OCI-LY3 (cell line): ENCODE measurements at regions not wholly inside any gene's neighbourhood (a gene's known extent, or its start where the extent isn't known, plus 50 kb on each side); places are given as distances from the start of the nearest gene placed in this dataset.
"Not testable (repeated sequence)": the region's sequence is repeated elsewhere in the genome, so short reads cannot be mapped to it uniquely, and the experiment has no call there.

Experiments
- H2AFZ ChIP-seq: fragments of 200-600, 300-600 bp; shearing (Covaris generic); 2 replicates; pipeline ENCODE4 v1.6.0; 2014; ENCODE audit warnings: antibody characterized with exemption, low read depth, low read length
- H3K27ac ChIP-seq: fragments of 200-600, 300-600 bp; sonication (generic); 2 replicates; pipeline ENCODE4 v1.5.1; 2014; ENCODE audit warnings: mild to moderate bottlenecking, low read length, moderate library complexity, mixed read lengths
- H3K27me3 ChIP-seq: fragments of 200-600, 300-600 bp; sonication (generic); 2 replicates; pipeline ENCODE4 v1.6.1; 2014; ENCODE audit warnings: low read depth, low read length, mixed read lengths
- H3K36me3 ChIP-seq: fragments of 200-600, 300-600 bp; sonication (generic); replicated peaks from 2 replicates; pipeline ENCODE3; 2014; ENCODE audit warnings: low read depth, low read length, mixed read lengths
- H3K4me1 ChIP-seq: fragments of 300-600, 200-600 bp; sonication (generic); 2 replicates; pipeline ENCODE4 v1.6.1; 2014; ENCODE audit warnings: low read length, mixed read lengths
- H3K4me2 ChIP-seq: fragments of 200-600, 300-600 bp; sonication (generic); 2 replicates; pipeline ENCODE4 v1.6.1; 2014; ENCODE audit warnings: low read length, mixed read lengths
- H3K4me3 ChIP-seq: fragments of 300-600, 200-600 bp; sonication (generic); 2 replicates; pipeline ENCODE4 v1.5.1; 2014; ENCODE audit warnings: antibody characterized with exemption, mild to moderate bottlenecking, low read length, moderate library complexity
- H3K79me2 ChIP-seq: fragments of 300-600, 200-600 bp; shearing (Covaris generic); 2 replicates; pipeline ENCODE4 v1.6.1; 2014; ENCODE audit warnings: mild to moderate bottlenecking, low read length, mixed read lengths
- H3K9ac ChIP-seq: fragments of 300-600, 200-600 bp; shearing (Covaris generic); 2 replicates; pipeline ENCODE4 v1.6.0; 2014; ENCODE audit warnings: mild to moderate bottlenecking, low read length, moderate library complexity
- H3K9me3 ChIP-seq: fragments of 200-600, 300-600 bp; shearing (Covaris generic); 2 replicates; pipeline ENCODE4 v1.6.1; 2014; ENCODE audit warnings: low read length, mixed read lengths; ENCODE audit not compliant: insufficient read depth
- H4K20me1 ChIP-seq: fragments of 200-600, 300-600 bp; sonication (generic); 2 replicates; pipeline ENCODE4 v1.6.1; 2016; ENCODE audit warnings: low read length, mixed read lengths; ENCODE audit not compliant: insufficient read depth
- EZH2phosphoT487 ChIP-seq: fragments of 200-600 bp; shearing (Covaris generic); IDR thresholded peaks from 2 replicates; pipeline ENCODE4 v1.6.1; 2018; ENCODE audit warnings: antibody characterized with exemption, mixed run types, low read depth
- TF ChIP-seq, protein P1 (sequence below): fragments of 200-600, 300-600 bp; sonication (generic); IDR thresholded peaks from 2 replicates; pipeline ENCODE4 v1.5.1; 2014; ENCODE audit warnings: antibody characterized with exemption, low read length, low read depth

DNA sequence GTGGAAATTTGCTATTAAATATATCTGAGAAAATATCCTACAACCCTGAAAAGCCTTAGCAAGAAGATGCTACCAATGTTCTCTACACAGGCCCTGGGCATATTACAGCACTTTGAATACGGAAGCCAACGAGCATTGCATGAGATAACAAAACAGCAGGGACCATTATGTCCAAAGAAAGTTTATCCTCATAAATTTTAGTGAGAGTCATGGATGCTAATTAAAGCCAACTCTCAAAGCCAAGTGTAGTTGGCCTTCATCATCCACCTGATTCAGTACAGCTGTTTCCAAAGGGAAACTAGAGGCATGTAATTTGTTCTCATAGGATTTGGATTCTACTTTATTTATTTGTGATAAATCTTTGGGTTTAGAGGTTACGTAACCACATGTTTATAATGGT, 564.8 kb downstream of the RFPL4B start:
- H3K27ac ChIP-seq: no peak overlapping the region
- no peaks in the 10 kb centered on the region for H3K27me3 ChIP-seq
- H3K4me2 ChIP-seq: no peak overlapping the region
- H4K20me1 ChIP-seq: no peaks in the 10 kb centered on the region
- H3K4me1 ChIP-seq: no peaks in the 10 kb centered on the region
- H3K79me2 ChIP-seq: no peaks in the 10 kb centered on the region
- H3K4me3 ChIP-seq: no peak overlapping the region
- H3K36me3 ChIP-seq: no peaks in the 10 kb centered on the region
- TF ChIP-seq EZH2phosphoT487: no peak
- TF ChIP-seq, protein P1, sequence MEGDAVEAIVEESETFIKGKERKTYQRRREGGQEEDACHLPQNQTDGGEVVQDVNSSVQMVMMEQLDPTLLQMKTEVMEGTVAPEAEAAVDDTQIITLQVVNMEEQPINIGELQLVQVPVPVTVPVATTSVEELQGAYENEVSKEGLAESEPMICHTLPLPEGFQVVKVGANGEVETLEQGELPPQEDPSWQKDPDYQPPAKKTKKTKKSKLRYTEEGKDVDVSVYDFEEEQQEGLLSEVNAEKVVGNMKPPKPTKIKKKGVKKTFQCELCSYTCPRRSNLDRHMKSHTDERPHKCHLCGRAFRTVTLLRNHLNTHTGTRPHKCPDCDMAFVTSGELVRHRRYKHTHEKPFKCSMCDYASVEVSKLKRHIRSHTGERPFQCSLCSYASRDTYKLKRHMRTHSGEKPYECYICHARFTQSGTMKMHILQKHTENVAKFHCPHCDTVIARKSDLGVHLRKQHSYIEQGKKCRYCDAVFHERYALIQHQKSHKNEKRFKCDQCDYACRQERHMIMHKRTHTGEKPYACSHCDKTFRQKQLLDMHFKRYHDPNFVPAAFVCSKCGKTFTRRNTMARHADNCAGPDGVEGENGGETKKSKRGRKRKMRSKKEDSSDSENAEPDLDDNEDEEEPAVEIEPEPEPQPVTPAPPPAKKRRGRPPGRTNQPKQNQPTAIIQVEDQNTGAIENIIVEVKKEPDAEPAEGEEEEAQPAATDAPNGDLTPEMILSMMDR: no peak
- no peaks in the 10 kb centered on the region for H3K9me3 ChIP-seq
- no peak overlapping the region for H2AFZ ChIP-seq
- no peak overlapping the region for H3K9ac ChIP-seq

DNA sequence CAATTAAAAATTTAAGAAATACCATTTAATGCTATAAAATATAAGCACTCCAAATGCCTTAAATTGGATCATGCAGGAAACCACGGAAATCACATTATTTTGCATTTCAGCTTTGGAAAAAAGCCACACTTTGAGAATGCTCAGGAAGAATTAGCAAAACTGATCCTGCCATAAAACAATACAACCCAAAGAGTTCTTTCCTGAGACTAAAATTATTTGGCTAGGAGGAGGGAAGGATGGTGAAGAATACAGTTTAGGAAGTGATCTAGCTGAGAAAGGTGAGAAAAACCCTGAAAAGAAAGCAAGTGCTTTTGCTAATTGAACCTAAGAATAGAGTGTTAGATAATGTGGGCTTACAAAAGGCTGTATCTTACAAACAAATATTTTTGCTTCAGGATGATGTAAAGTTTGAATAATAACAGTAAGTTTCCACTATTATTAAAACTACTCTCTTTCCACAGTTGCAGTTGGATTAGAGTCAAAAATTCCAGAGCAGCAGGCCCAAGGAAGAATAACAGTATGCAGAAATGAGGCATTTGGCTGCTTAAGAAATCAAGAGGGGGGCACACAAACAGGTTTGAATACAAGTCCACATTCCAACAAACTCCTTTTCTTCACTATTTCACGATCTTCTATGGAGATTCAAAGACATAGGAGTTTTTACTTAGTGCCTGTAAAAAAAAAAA, 565.4 kb downstream of the RFPL4B start:
- TF ChIP-seq, protein P1: no peak
- no peak for TF ChIP-seq EZH2phosphoT487

DNA sequence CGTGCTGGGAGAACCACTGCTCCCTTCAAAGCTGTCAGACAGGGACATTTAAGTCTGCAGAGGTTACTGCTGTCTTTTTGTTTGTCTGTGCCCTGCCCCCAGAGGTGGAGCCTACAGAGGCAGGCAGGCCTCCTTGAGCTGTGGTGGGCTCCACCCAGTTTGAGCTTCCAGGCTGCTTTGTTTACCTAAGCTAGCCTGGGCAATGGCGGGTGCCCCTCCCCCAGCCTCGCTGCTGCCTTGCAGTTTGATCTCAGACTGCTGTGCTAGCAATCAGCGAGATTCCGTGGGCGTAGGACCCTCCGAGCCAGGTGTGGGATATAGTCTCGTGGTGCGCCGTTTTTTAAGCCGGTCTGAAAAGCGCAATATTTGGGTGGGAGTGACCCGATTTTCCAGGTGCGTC, 572.6 kb downstream of the RFPL4B start:
- not testable (repeated sequence) for H3K79me2 ChIP-seq, H3K4me1 ChIP-seq, H3K27ac ChIP-seq, H4K20me1 ChIP-seq, H3K36me3 ChIP-seq, H3K4me2 ChIP-seq, H3K9ac ChIP-seq, H3K27me3 ChIP-seq, H3K9me3 ChIP-seq, H2AFZ ChIP-seq, H3K4me3 ChIP-seq

More for the DNA sequence above, 565.4 kb downstream of the RFPL4B start:
- no peak overlapping the region for H3K4me3 ChIP-seq
- no peaks in the 10 kb centered on the region for H3K79me2 ChIP-seq
- H3K27me3 ChIP-seq: no peaks in the 10 kb centered on the region
- no peaks in the 10 kb centered on the region for H3K9me3 ChIP-seq
- H3K36me3 ChIP-seq: no peaks in the 10 kb centered on the region
- H3K27ac ChIP-seq: no peak overlapping the region
- no peak overlapping the region for H3K9ac ChIP-seq
- H3K4me1 ChIP-seq: no peaks in the 10 kb centered on the region
- H2AFZ ChIP-seq: no peak overlapping the region
- H3K4me2 ChIP-seq: no peak overlapping the region
- H4K20me1 ChIP-seq: no peaks in the 10 kb centered on the region

DNA sequence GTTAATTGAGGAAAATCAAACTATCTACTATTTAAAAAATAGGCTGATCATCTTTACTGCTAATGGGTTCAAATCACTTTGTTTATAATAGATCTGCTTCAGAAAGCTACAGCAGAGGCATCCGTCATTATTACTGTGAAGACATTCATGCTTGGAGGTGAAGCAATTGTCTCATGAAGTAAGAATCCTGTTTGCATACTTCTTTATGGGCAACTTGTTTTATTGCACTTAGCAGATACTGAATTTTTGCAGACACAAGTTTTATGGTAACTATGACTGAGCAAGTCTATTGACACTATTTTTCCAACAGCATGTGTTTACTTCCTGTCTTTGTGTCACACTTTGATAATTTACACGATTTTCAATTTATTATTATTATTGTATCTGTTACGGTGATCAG, 573.9 kb downstream of the RFPL4B start:
- H3K79me2 ChIP-seq: no peaks in the 10 kb centered on the region
- H4K20me1 ChIP-seq: no peaks in the 10 kb centered on the region
- no peak overlapping the region for H3K27ac ChIP-seq
- no peaks in the 10 kb centered on the region for H3K9me3 ChIP-seq
- no peak overlapping the region for H2AFZ ChIP-seq
- H3K9ac ChIP-seq: no peak overlapping the region
- no peak overlapping the region for H3K4me2 ChIP-seq
- no peaks in the 10 kb centered on the region for H3K36me3 ChIP-seq
- H3K27me3 ChIP-seq: no peaks in the 10 kb centered on the region
- no peak overlapping the region for H3K4me3 ChIP-seq
- no peaks in the 10 kb centered on the region for H3K4me1 ChIP-seq
- TF ChIP-seq, protein P1: no peak
- TF ChIP-seq EZH2phosphoT487: no peak
